Neural progenitor cell (in vitro differentiated cells): ENCODE measurements at regions not wholly inside any gene's neighbourhood (a gene's known extent, or its start where the extent isn't known, plus 50 kb on each side); places are given as distances from the start of the nearest gene placed in this dataset.
"Not testable (repeated sequence)": the region's sequence is repeated elsewhere in the genome, so short reads cannot be mapped to it uniquely, and the experiment has no call there.

Source experiments
- CTCF ChIP-seq: fragments of 200-600 bp; sonication (generic); IDR thresholded peaks from 2 replicates; pipeline ENCODE4 v1.5.1; 2017; ENCODE audit warnings: antibody characterized with exemption, mild to moderate bottlenecking
- EZH2 ChIP-seq: fragments of 200-600 bp; sonication (generic); IDR thresholded peaks from 2 replicates; pipeline ENCODE4 v1.6.1; 2017; ENCODE audit warnings: antibody characterized with exemption, mild to moderate bottlenecking, moderate library complexity
- EZH2phosphoT487 ChIP-seq: fragments of 200-600 bp; sonication (generic); IDR thresholded peaks from 2 replicates; pipeline ENCODE4 v1.6.1; 2017; ENCODE audit warnings: antibody characterized with exemption

GRCh38 chr18:14967246-14967645, 219.3 kb downstream of the ANKRD30B start:
- not testable (repeated sequence) for TF ChIP-seq EZH2phosphoT487, CTCF, EZH2
